GM12873 (cell line): ENCODE measurements at regions not wholly inside any gene's neighbourhood (a gene's known extent, or its start where the extent isn't known, plus 50 kb on each side); places are given as distances from the start of the nearest gene placed in this dataset.

ENCODE experiments used
- CTCF ChIP-seq: IDR thresholded peaks from 2 replicates; pipeline ENCODE4 v1.5.1; 2012; ENCODE audit warnings: low read depth, mild to moderate bottlenecking, moderate library complexity, low read length, control low read depth; ENCODE audit not compliant: insufficient read depth; ENCODE audit errors: missing control alignments

DNA sequence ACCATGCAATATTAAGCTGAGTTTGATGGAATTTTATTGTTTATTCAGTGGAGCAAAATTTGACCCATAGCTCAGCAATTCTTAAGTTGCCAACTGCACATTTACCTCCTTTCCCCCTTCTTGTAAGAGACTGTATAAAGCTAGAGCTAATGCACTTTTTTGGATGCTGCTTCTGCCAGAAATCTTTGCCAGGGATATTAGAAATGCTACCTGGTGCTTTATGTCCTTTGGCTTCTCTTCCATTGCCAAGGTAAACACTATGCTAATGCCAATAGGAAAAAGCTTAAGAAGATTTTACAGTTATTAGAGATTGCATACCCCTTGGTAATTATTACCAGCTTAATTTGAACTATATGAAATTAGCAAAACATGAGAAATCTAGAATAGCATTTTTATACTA, 79.0 kb upstream of the OGFRL1 start:
- no peak for TF ChIP-seq CTCF

DNA sequence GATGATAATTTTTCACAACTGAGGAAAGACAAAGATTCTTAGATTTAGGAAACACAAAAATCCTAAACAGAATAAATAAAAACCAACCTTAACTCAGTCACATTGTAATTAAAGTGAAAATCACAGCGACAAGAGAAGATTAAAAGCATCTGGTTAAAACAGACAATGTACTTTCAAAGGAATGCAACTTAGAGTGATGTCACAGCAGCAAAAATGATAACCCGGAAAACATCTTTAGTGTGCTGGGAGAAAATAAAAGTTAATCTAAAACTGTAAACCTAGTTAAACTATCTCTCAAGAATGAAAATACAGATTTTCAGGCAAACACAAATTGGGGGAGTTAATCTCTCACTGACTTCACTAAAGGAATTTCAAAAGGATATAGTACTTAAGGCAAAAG, 76.8 kb upstream of the OGFRL1 start:
- no peak for TF ChIP-seq CTCF

DNA sequence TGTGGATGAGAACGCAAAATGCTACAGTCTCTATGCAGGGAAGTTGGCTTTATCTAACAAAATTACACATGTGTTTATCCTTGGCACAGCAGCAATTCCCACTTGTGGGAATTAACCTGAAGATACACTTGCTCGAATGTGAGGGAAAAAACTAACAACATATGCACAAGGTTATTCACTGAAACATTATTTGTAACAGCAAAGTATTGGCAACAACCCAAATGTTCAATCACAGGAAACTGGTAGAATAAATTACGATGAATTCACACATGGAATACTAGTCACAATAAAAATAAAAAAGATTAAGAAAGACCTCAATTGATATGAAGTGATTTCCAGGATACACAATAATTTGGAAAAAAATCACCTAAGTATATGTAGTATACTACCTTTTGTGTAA, 68.1 kb upstream of the OGFRL1 start:
- no peak for TF ChIP-seq CTCF

DNA sequence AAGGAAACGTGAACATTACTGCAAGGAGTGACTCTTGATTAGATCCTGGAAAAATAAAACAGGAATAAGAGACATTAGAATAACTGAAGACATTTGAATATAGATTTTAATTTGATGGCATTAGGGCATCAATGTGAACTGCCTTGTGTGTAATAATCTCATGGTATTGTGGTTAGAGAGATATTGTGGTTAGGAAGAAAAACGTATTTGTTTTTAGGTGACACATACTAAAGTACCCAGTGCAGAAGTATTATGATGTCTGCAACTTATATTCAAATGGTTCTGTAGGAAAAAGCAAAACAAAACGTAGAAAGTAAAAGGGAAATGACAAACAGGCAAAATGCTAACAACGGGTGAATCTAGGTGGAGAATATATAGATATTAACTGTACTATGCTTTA, 65.9 kb upstream of the OGFRL1 start:
- no peak for TF ChIP-seq CTCF

DNA sequence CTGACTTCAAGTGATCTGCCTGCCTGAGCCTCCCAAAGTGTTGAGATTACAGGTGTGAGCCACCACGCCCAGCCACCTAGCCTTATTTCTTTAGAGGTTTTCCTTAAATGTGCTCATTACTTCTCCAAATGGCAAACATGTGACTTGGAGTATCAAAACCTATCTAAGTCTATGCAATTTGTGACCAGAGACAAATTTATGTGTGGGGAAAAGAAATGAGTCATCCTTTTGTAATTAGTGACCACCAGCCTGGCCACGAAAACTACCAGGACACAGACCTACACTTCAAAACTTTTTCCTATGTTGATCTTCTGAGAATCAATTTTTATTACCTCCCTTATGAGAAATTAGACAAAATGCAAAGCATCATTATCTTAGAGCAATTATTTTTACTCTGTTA, 64.6 kb upstream of the OGFRL1 start:
- no peak for TF ChIP-seq CTCF

- no peak for TF ChIP-seq CTCF
Measured at GRCh38 chr6:71226151-71226550, 62.5 kb upstream of the OGFRL1 start.

DNA sequence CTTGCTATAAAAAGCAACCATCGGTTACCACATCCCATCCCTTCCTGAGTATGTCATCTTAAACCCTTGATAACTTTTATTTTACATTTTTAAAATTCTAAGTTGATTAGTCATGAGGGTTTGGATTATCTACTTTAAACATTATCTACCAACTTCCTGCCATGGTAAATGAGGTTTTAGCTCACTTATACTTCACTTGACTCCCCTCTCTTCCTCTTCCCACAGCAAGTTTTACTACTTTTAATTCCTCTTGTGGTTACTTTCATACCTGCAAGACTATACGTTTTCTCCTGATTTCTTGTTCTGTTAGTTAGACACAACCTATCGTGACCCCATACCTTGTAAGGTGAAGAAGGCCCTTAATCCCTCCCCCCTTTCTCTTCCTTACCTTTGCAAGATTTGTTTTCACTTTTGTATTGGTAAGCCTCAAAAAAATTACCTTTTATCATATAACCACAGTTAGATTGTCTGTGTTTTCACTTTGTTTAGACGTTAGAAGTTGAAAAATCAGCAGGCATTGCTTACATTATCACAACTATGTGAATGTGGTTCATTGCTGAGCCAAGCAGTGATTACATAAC, 60.1 kb upstream of the OGFRL1 start:
- no peak for TF ChIP-seq CTCF
